ENCODE measurements at regions not wholly inside any gene's neighbourhood (a gene's known extent, or its start where the extent isn't known, plus 50 kb on each side); places are given as distances from the start of the nearest gene placed in this dataset.
A peak's percentile ranks its signal among the peaks of the same experiment; 100 is the strongest.

- Mint-ChIP-seq H3K4me3 (no peak overlapping the region), H3K4me1 (peaks cover 13% of the 10 kb centered on the region), H3K27ac (no peak overlapping the region), H3K9me3 (peaks cover 4% of the 10 kb centered on the region), H3K27me3 (ENCODE audit: insufficient read depth) (peaks cover 70% of the 10 kb centered on the region), H3K36me3 (ENCODE audit: low read depth) (no peaks in the 10 kb centered on the region)
- Histone ChIP-seq H3K9me3 (ENCODE audit: control insufficient read depth, low read length) (no peaks in the 10 kb centered on the region), H3K4me1 (ENCODE audit: control insufficient read depth, insufficient read depth, low read length) (no peaks in the 10 kb centered on the region), H3K36me3 (ENCODE audit: control insufficient read depth, insufficient read depth, low read length) (no peaks in the 10 kb centered on the region), H3K27ac (ENCODE audit: low read depth, low read length) (no peak overlapping the region), H3K27me3 (ENCODE audit: control insufficient read depth, insufficient read depth, low read length, poor library complexity, severe bottlenecking) (peaks cover 62% of the 10 kb centered on the region), H3K4me3 (ENCODE audit: low read length) (no peak overlapping the region), H3K9ac (ENCODE audit: extremely low read depth, low read length, poor library complexity, severe bottlenecking) (no peak overlapping the region)
- DNase-seq = peak; percentile 71
- 13 to 16% methylated on average over 4 of the region's 4 CpGs for WGBS, 2 experiments (ENCODE audit: insufficient coverage in 1 of 2, insufficient read length in 1 of 2)
- no peak for TF ChIP-seq CTCF (conservative IDR thresholded peaks at IDR 0.05)
Observed at GRCh38 chr7:119594956-119595355, 678.0 kb upstream of the KCND2 start.

GRCh38 chr7:119596651-119597050 is 676.3 kb upstream of the KCND2 start:
- H3K4me3 Mint-ChIP-seq = no peak overlapping the region
- H3K9me3 ChIP-seq (ENCODE audit: control insufficient read depth, low read length) = no peaks in the 10 kb centered on the region
- WGBS, 2 experiments (ENCODE audit: insufficient coverage in 1 of 2, insufficient read length in 1 of 2) = 95% methylated on average over 1 of the region's 1 CpG; no CpG with 5 or more reads in 1 of the 2 experiments
- H3K9ac ChIP-seq (ENCODE audit: extremely low read depth, low read length, poor library complexity, severe bottlenecking) = no peak overlapping the region
- no peak for DNase-seq
- no peak for TF ChIP-seq CTCF (conservative IDR thresholded peaks at IDR 0.05)
- no peaks in the 10 kb centered on the region for H3K36me3 ChIP-seq (ENCODE audit: control insufficient read depth, insufficient read depth, low read length)
- no peaks in the 10 kb centered on the region for H3K4me1 ChIP-seq (ENCODE audit: control insufficient read depth, insufficient read depth, low read length)
- H3K27ac ChIP-seq (ENCODE audit: low read depth, low read length) = no peak overlapping the region
- peaks cover 84% of the 10 kb centered on the region for H3K27me3 Mint-ChIP-seq (ENCODE audit: insufficient read depth)
- H3K36me3 Mint-ChIP-seq (ENCODE audit: low read depth) = no peaks in the 10 kb centered on the region
- no peak overlapping the region for H3K27ac Mint-ChIP-seq
- H3K4me3 ChIP-seq (ENCODE audit: low read length) = no peak overlapping the region
- H3K4me1 Mint-ChIP-seq = peaks cover 13% of the 10 kb centered on the region
- H3K9me3 Mint-ChIP-seq = peaks cover 2% of the 10 kb centered on the region
- peaks cover 77% of the 10 kb centered on the region for H3K27me3 ChIP-seq (ENCODE audit: control insufficient read depth, insufficient read depth, low read length, poor library complexity, severe bottlenecking)

DNA sequence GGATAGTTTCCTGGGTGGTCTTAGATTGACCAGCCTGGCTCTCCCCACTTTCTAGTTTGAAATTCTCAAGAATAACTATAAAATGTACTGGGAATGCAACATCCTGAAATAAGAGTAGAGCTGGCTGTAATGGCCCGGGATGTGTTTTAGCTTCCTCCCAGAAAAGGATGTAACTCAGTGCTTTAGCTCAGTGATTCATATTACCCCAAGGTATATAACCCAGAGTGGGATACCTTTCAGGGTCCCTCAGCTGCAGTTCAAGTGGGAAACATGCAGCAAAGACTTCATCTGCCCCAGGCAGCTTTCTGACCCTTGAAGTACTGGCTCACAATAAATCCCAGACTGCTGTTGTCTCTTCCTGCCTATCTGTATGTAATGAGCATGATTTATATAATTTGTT is 666.7 kb upstream of the KCND2 start:
- Histone ChIP-seq H3K27me3 (ENCODE audit: control insufficient read depth, insufficient read depth, low read length, poor library complexity, severe bottlenecking) (peaks cover 56% of the 10 kb centered on the region), H3K4me3 (ENCODE audit: low read length) (no peak overlapping the region), H3K4me1 (ENCODE audit: control insufficient read depth, insufficient read depth, low read length) (no peaks in the 10 kb centered on the region), H3K27ac (ENCODE audit: low read depth, low read length) (no peak overlapping the region), H3K9ac (ENCODE audit: extremely low read depth, low read length, poor library complexity, severe bottlenecking) (no peak overlapping the region), H3K36me3 (ENCODE audit: control insufficient read depth, insufficient read depth, low read length) (no peaks in the 10 kb centered on the region), H3K9me3 (ENCODE audit: control insufficient read depth, low read length) (peaks cover 6% of the 10 kb centered on the region)
- H3K36me3 Mint-ChIP-seq (ENCODE audit: low read depth) = no peaks in the 10 kb centered on the region
- no peak overlapping the region for H3K27ac Mint-ChIP-seq
- H3K4me3 Mint-ChIP-seq = no peak overlapping the region
- H3K9me3 Mint-ChIP-seq = no peaks in the 10 kb centered on the region
- WGBS, 2 experiments (ENCODE audit: insufficient coverage in 1 of 2, insufficient read length in 1 of 2) = 96 to 100% methylated on average over 1 of the region's 1 CpG
- no peaks in the 10 kb centered on the region for H3K4me1 Mint-ChIP-seq
- TF ChIP-seq CTCF (conservative IDR thresholded peaks at IDR 0.05) = no peak
- H3K27me3 Mint-ChIP-seq (ENCODE audit: insufficient read depth) = peaks cover 46% of the 10 kb centered on the region
- DNase-seq = no peak

Data from endodermal cell (in vitro differentiated cells).